ENCODE measurements at regions not wholly inside any gene's neighbourhood (a gene's known extent, or its start where the extent isn't known, plus 50 kb on each side); places are given as distances from the start of the nearest gene placed in this dataset.

DNA sequence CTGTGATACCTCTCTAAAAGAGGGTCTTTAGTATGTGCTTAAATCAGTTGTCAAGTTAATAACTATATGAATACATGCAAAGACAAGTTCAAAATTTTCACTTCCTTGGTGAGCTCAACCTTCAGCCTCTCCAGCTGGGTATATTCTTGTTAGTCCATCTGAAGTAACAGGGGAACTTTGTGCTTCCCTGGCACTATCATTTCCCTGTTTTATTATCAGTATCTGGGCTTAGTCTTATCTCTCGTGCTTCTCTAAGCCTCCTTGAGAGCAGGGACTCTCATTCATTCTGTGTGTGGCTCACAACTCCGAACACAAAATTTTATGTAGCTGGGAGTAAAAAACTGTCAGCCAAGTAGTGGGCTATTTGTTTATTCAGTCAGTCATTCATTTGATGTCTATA, 175.9 kb upstream of the MAP3K1 start:
- no peaks in the 10 kb centered on the region for H3F3A ChIP-seq (ENCODE audit: insufficient read depth, low read length, poor library complexity, severe bottlenecking)
- H3K4me2 ChIP-seq (ENCODE audit: low read length) = no peak overlapping the region
- no peaks in the 10 kb centered on the region for H3K9me3 ChIP-seq (ENCODE audit: low read length)
- H3K27ac ChIP-seq (ENCODE audit: low read length) = no peak overlapping the region
- no peak overlapping the region for H3K9ac ChIP-seq (ENCODE audit: low read length)
- H2AFZ ChIP-seq (ENCODE audit: low read depth, low read length) = no peak overlapping the region
- H3K9me2 ChIP-seq (ENCODE audit: insufficient read depth, low read length) = no peaks in the 10 kb centered on the region
- no peaks in the 10 kb centered on the region for H4K20me1 ChIP-seq (ENCODE audit: insufficient read depth)
- no peaks in the 10 kb centered on the region for H3K27me3 ChIP-seq (ENCODE audit: insufficient read depth, low read depth, low read length)
- H3K4me3 ChIP-seq (ENCODE audit: low read length) = no peak overlapping the region
- H3K36me3 ChIP-seq (ENCODE audit: insufficient read depth, low read length) = no peaks in the 10 kb centered on the region
- no peak for TF ChIP-seq TAF1 (IDR thresholded peaks at IDR 0.05; ENCODE audit: low read depth)
- TF ChIP-seq, protein P1, sequence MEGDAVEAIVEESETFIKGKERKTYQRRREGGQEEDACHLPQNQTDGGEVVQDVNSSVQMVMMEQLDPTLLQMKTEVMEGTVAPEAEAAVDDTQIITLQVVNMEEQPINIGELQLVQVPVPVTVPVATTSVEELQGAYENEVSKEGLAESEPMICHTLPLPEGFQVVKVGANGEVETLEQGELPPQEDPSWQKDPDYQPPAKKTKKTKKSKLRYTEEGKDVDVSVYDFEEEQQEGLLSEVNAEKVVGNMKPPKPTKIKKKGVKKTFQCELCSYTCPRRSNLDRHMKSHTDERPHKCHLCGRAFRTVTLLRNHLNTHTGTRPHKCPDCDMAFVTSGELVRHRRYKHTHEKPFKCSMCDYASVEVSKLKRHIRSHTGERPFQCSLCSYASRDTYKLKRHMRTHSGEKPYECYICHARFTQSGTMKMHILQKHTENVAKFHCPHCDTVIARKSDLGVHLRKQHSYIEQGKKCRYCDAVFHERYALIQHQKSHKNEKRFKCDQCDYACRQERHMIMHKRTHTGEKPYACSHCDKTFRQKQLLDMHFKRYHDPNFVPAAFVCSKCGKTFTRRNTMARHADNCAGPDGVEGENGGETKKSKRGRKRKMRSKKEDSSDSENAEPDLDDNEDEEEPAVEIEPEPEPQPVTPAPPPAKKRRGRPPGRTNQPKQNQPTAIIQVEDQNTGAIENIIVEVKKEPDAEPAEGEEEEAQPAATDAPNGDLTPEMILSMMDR (IDR thresholded peaks at IDR 0.05; ENCODE audit: poor library complexity, severe bottlenecking) = no peak
- TF ChIP-seq EP300 (conservative IDR thresholded peaks at IDR 0.05; ENCODE audit: poor library complexity, severe bottlenecking) = no peak
- no peak for TF ChIP-seq EZH2 (IDR thresholded peaks at IDR 0.05; ENCODE audit: borderline replicate concordance, insufficient read depth, low read length, poor library complexity, severe bottlenecking)
- no peak for TF ChIP-seq SMC3 (conservative IDR thresholded peaks at IDR 0.05; ENCODE audit: poor library complexity)
- TF ChIP-seq, protein P2, sequence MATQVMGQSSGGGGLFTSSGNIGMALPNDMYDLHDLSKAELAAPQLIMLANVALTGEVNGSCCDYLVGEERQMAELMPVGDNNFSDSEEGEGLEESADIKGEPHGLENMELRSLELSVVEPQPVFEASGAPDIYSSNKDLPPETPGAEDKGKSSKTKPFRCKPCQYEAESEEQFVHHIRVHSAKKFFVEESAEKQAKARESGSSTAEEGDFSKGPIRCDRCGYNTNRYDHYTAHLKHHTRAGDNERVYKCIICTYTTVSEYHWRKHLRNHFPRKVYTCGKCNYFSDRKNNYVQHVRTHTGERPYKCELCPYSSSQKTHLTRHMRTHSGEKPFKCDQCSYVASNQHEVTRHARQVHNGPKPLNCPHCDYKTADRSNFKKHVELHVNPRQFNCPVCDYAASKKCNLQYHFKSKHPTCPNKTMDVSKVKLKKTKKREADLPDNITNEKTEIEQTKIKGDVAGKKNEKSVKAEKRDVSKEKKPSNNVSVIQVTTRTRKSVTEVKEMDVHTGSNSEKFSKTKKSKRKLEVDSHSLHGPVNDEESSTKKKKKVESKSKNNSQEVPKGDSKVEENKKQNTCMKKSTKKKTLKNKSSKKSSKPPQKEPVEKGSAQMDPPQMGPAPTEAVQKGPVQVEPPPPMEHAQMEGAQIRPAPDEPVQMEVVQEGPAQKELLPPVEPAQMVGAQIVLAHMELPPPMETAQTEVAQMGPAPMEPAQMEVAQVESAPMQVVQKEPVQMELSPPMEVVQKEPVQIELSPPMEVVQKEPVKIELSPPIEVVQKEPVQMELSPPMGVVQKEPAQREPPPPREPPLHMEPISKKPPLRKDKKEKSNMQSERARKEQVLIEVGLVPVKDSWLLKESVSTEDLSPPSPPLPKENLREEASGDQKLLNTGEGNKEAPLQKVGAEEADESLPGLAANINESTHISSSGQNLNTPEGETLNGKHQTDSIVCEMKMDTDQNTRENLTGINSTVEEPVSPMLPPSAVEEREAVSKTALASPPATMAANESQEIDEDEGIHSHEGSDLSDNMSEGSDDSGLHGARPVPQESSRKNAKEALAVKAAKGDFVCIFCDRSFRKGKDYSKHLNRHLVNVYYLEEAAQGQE (IDR thresholded peaks at IDR 0.05; ENCODE audit: borderline replicate concordance) = no peak
- TF ChIP-seq MXI1 (conservative IDR thresholded peaks at IDR 0.05; ENCODE audit: poor library complexity, severe bottlenecking) = no peak
- no peaks in the 10 kb centered on the region for H3K79me2 ChIP-seq (replicated peaks; ENCODE audit: insufficient read depth, low read length)

DNA sequence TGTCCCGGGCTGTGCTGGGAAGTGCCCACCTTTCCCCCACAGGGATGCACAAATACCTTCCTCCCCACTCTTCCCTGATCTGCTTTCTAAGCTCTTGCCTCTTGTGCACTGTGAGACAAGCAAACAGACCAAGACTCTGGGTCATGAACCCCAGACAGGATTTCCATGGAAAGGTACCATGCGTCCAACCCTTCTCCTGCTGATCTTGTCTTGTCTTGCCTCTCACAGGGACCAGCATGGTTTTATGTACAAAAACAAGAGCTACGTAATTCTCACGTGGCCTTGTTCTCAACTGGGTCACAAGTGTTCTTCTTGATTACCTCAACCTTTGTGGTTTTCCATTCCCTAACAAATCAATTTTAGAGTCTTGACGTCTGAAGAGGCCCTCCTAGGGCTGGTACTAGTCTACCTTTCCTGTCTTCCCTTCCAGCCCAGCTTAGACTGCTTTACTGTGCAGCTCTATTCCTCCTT, 176.5 kb upstream of the MAP3K1 start:
- H3K27me3 ChIP-seq (ENCODE audit: insufficient read depth, low read depth, low read length) = no peaks in the 10 kb centered on the region
- no peaks in the 10 kb centered on the region for H3F3A ChIP-seq (ENCODE audit: insufficient read depth, low read length, poor library complexity, severe bottlenecking)
- no peak overlapping the region for H3K4me2 ChIP-seq (ENCODE audit: low read length)
- no peaks in the 10 kb centered on the region for H3K9me3 ChIP-seq (ENCODE audit: low read length)
- no peak overlapping the region for H3K4me3 ChIP-seq (ENCODE audit: low read length)
- no peak overlapping the region for H2AFZ ChIP-seq (ENCODE audit: low read depth, low read length)
- H3K36me3 ChIP-seq (ENCODE audit: insufficient read depth, low read length) = no peaks in the 10 kb centered on the region
- H3K9me2 ChIP-seq (ENCODE audit: insufficient read depth, low read length) = no peaks in the 10 kb centered on the region
- H3K9ac ChIP-seq (ENCODE audit: low read length) = no peak overlapping the region
- H3K27ac ChIP-seq (ENCODE audit: low read length) = no peak overlapping the region
- TF ChIP-seq, protein P1 (IDR thresholded peaks at IDR 0.05; ENCODE audit: poor library complexity, severe bottlenecking) = no peak
- no peak for TF ChIP-seq EZH2 (IDR thresholded peaks at IDR 0.05; ENCODE audit: borderline replicate concordance, insufficient read depth, low read length, poor library complexity, severe bottlenecking)
- TF ChIP-seq, protein P2 (IDR thresholded peaks at IDR 0.05; ENCODE audit: borderline replicate concordance) = no peak
- TF ChIP-seq EP300 (conservative IDR thresholded peaks at IDR 0.05; ENCODE audit: poor library complexity, severe bottlenecking) = no peak
- H3K79me2 ChIP-seq (replicated peaks; ENCODE audit: insufficient read depth, low read length) = no peaks in the 10 kb centered on the region
- H4K20me1 ChIP-seq (ENCODE audit: insufficient read depth) = no peaks in the 10 kb centered on the region
